Upper lobe of left lung (tissue), 6 donors: ENCODE measurements at regions not wholly inside any gene's neighbourhood (a gene's known extent, or its start where the extent isn't known, plus 50 kb on each side); places are given as distances from the start of the nearest gene placed in this dataset.

Experiments used
- ATAC-seq, 2 donors: fragments of 200-7000 bp; cut with Tn5 transposase; one replicate each; pipeline ENCODE4 v1.9.1; 2022; ENCODE audit warnings: mild to moderate bottlenecking in 2 of 2, moderate library complexity in 2 of 2; ENCODE audit not compliant: low FRiP score in 2 of 2
- DNase-seq, 2 donors: peaks; one replicate each; pipeline ENCODE4 v3.0.0-alpha.2; 2019 to 2020
- H3K27ac ChIP-seq, 4 donors: fragments of 200-600 bp; sonication (generic); one replicate each; pipeline ENCODE4 v1.5.1; 2016 to 2019
- H3K27me3 ChIP-seq, 4 donors: fragments of 200-600 bp; sonication (generic); one replicate each; pipeline ENCODE4 v1.5.1; 2017 to 2019
- H3K36me3 ChIP-seq, 4 donors: fragments of 200-600 bp; sonication (generic); one replicate each; pipeline ENCODE4 v1.5.1; 2016 to 2019
- H3K4me1 ChIP-seq, 4 donors: fragments of 200-600 bp; sonication (generic); one replicate each; pipeline ENCODE4 v1.5.1; 2018 to 2019
- H3K4me3 ChIP-seq, 4 donors: fragments of 200-600 bp; sonication (generic); one replicate each; pipeline ENCODE4 v1.5.1; 2017 to 2019; ENCODE audit warnings: mild to moderate bottlenecking in 2 of 4, moderate library complexity in 1 of 4
- H3K9me3 ChIP-seq, 4 donors: fragments of 200-600 bp; sonication (generic); one replicate each; pipeline ENCODE4 v1.5.1; 2018 to 2019
- EP300 ChIP-seq, 4 donors: sonication (generic); formaldehyde crosslinking; IDR thresholded peaks; one replicate each; pipeline ENCODE4 v1.5.1; 2017; ENCODE audit warnings: antibody characterized with exemption in 4 of 4, control low read depth in 2 of 4
- POLR2A ChIP-seq, 4 donors: fragments of 450-650 bp; IDR thresholded peaks; one replicate each; pipeline ENCODE4 v1.5.1; 2016 to 2017; ENCODE audit warnings: antibody characterized with exemption in 4 of 4, mild to moderate bottlenecking in 2 of 4
- POLR2AphosphoS5 ChIP-seq, 2 donors: sonication (generic); formaldehyde crosslinking; IDR thresholded peaks; one replicate each; pipeline ENCODE4 v1.5.1; 2017; ENCODE audit warnings: antibody characterized with exemption in 2 of 2
- WGBS, 2 donors: methylation state at CpG; one replicate each; pipeline ENCODE4 v1.1.5; 2017 to 2018; 5-methylcytosine and 5-hydroxymethylcytosine counted together
- TF ChIP-seq, protein P1 (sequence below), 6 experiments: fragments of 450-650 bp in 4 of 6; fragments of 200-600 bp in 2 of 6; sonication (generic) in 2 of 6; IDR thresholded peaks; one replicate each; pipeline ENCODE4 v1.5.1; 2016 to 2019; ENCODE audit warnings: antibody characterized with exemption in 6 of 6
- donor health status: DM: no; HTN: no; CAD: no; lungs with moderate emphysema.
- donor health status: DM: no; HTN: yes; CAD: no; lungs with severe emphysema.

DNA sequence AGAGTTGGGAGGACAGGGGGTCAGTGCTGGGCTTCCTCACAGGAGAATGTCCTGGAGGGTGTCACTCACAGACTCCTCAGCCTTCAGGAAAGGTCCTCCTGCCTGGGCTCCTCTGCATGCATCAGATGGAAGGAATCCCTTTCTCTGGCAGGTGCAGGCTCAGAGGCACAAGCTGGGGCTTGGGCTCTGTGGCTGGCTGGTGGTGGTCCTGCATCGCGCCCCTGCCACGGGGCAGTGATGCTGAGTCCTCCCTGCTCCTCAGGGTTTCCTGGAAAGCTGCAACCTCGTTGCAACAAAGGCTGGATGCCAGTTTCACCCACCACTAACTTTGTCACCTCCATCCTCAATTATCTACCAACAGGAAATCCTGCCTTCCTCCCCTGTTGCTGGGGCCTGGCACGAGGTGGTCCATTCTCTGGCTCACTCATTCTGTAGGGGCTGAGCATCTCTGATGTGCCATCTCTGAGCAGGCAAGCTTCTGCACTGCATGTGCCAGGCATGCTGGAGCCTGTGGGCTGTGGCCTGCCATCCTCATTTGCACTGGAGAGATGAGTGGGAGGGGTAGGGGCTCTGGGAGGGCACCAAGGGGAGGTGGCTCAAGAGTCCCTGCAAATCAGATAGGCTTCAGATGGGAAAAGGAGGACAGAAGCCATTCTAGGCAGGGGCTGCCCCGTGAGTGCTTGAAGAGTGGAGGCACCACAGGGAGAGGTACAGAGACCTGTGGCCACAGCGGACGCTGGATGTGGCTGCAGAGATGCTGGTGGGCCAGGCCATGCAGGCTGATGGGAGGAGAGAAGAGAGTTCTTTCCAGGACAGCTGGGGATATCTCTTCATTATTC is 272.6 kb upstream of the HS6ST1 start:
- H3K27me3 ChIP-seq = no peaks in the 10 kb centered on the region
- no peak overlapping the region for H3K4me3 ChIP-seq
- H3K36me3 ChIP-seq = no peaks in the 10 kb centered on the region
- TF ChIP-seq POLR2A (IDR thresholded peaks at IDR 0.05) = no peak
- TF ChIP-seq POLR2AphosphoS5 (IDR thresholded peaks at IDR 0.05) = no peak
- TF ChIP-seq, protein P1, sequence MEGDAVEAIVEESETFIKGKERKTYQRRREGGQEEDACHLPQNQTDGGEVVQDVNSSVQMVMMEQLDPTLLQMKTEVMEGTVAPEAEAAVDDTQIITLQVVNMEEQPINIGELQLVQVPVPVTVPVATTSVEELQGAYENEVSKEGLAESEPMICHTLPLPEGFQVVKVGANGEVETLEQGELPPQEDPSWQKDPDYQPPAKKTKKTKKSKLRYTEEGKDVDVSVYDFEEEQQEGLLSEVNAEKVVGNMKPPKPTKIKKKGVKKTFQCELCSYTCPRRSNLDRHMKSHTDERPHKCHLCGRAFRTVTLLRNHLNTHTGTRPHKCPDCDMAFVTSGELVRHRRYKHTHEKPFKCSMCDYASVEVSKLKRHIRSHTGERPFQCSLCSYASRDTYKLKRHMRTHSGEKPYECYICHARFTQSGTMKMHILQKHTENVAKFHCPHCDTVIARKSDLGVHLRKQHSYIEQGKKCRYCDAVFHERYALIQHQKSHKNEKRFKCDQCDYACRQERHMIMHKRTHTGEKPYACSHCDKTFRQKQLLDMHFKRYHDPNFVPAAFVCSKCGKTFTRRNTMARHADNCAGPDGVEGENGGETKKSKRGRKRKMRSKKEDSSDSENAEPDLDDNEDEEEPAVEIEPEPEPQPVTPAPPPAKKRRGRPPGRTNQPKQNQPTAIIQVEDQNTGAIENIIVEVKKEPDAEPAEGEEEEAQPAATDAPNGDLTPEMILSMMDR (IDR thresholded peaks at IDR 0.05) = no peak
- no peak for TF ChIP-seq EP300 (IDR thresholded peaks at IDR 0.05)
- ATAC-seq (peak in 1 of 2 donors; percentile 6), DNase-seq (no peak)
- no peaks in the 10 kb centered on the region for H3K4me1 ChIP-seq
- no peaks in the 10 kb centered on the region for H3K9me3 ChIP-seq
- WGBS, 2 donors = 71 to 72% methylated on average over 8 of the region's 8 CpGs
- no peak overlapping the region for H3K27ac ChIP-seq

DNA sequence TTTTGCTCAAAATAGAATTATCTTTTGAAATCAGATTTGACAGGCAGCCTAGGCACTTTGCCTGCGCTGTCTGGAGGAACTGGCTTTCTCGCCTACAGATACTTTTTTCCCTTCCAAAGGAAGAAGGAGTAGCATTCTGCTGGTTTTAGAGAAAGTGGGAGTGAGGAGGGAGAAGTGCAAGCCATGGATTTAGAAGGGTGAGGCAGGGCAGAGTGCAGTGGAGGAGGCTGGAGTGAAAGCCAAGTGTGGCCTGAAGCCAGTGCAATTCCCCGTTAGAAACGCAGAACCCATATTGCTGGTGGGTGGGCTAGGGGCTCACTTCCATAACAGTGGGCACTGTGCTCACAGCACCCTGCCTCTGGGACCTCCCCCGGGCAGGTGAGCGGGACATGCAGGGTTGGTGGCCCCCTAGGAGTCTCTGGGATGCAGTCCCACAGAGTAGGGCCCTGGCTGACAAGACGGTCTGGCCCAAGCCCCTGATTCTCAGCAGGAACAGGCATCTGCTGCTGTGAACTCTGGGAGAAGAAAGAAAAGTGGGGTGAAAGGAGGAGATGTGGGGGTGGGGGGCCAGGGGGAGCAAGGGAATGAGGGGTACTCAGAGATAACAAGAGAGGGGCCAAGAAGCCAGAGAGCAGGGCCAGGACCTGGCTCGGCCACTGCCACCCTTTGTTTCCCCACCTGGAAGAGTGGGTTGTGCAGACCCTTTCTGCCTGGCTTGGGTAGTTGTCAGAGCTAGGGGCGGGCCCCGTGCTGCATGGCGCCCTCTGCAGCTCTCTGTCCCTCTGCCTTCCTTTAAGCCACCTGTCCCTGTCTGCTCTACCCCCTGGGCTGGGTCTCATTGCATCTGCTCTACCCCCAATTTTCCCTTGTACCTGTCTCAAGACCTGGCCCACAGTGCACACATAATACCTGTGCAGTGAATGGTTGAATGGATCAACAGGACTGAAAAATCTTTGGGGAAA is 273.5 kb upstream of the HS6ST1 start:
- ATAC-seq = peak in 1 of 2 donors; percentile 39
- no peaks in the 10 kb centered on the region for H3K36me3 ChIP-seq
- H3K4me1 ChIP-seq = no peaks in the 10 kb centered on the region
- H3K27me3 ChIP-seq = no peaks in the 10 kb centered on the region
- no peak for DNase-seq
- WGBS, 2 donors = 78 to 81% methylated on average over 8 to 11 of the region's 11 CpGs
- no peak overlapping the region for H3K27ac ChIP-seq
- H3K9me3 ChIP-seq = no peaks in the 10 kb centered on the region
- no peak overlapping the region for H3K4me3 ChIP-seq
- TF ChIP-seq POLR2AphosphoS5 (IDR thresholded peaks at IDR 0.05) (no peak), EP300 (IDR thresholded peaks at IDR 0.05) (no peak), POLR2A (IDR thresholded peaks at IDR 0.05) (no peak)
- TF ChIP-seq, protein P1 (IDR thresholded peaks at IDR 0.05) = no peak

GRCh38 chr2:128593518-128593878 is 274.8 kb upstream of the HS6ST1 start:
- DNase-seq (no peak), ATAC-seq (no peak)
- TF ChIP-seq POLR2AphosphoS5 (IDR thresholded peaks at IDR 0.05) (no peak), EP300 (IDR thresholded peaks at IDR 0.05) (no peak), POLR2A (IDR thresholded peaks at IDR 0.05) (no peak)
- TF ChIP-seq, protein P1 (IDR thresholded peaks at IDR 0.05) = no peak
- Histone ChIP-seq H3K4me3 (no peak overlapping the region), H3K27me3 (no peaks in the 10 kb centered on the region), H3K36me3 (no peaks in the 10 kb centered on the region), H3K27ac (no peak overlapping the region), H3K9me3 (no peaks in the 10 kb centered on the region), H3K4me1 (no peaks in the 10 kb centered on the region)
- WGBS, 2 donors = 83 to 90% methylated on average over 3 of the region's 3 CpGs

DNA sequence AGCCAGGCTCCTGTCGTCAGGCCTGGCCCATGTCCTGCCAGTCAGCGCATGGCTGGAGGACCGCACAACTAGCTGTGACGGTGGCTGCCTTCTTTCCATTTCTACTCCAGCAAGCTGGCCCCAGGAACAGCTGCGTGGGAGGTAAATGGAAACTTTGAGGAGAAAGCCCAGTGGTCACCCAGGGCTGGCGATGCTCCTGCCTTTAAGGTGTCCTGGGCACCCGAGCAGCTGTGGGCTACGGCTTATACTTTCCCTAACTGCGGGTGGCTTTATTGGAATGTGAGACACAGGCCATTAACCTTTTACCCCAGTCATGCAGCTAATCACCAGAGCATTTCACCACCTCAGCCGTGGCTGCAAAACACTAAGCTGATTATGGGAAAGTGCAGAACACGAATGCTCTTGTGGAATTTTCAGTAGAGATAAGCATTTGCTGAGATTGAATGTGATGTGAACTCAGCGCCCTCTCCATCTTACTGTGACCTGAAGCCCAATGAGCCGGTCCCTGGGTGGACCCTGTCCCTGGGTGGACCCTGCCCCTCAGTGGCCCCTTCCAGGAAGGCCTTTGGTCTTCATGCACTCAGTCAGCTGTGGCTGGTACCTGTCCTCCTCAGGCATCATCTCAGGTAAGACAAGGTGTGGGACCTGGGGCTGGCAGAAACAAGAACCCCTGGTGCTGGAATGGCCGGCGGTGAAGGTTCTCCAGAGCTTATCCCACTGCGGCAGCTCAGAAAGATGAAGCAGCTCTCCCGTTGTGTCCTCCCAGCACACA is 275.4 kb upstream of the HS6ST1 start:
- Histone ChIP-seq H3K4me1 (no peaks in the 10 kb centered on the region), H3K4me3 (no peak overlapping the region), H3K9me3 (no peaks in the 10 kb centered on the region), H3K27me3 (no peaks in the 10 kb centered on the region), H3K27ac (no peak overlapping the region), H3K36me3 (no peaks in the 10 kb centered on the region)
- ATAC-seq = no peak
- 82 to 84% methylated on average over 10 to 15 of the region's 17 CpGs for WGBS, 2 donors
- TF ChIP-seq, protein P1 (IDR thresholded peaks at IDR 0.05) = no peak
- TF ChIP-seq POLR2A (IDR thresholded peaks at IDR 0.05) (no peak), EP300 (IDR thresholded peaks at IDR 0.05) (no peak), POLR2AphosphoS5 (IDR thresholded peaks at IDR 0.05) (no peak)
- no peak for DNase-seq
